CD4-positive, alpha-beta T cell treated with Interleukin-6 at 100 ng/mL for 8 hours (primary cell): ENCODE measurements at regions not wholly inside any gene's neighbourhood (a gene's known extent, or its start where the extent isn't known, plus 50 kb on each side); places are given as distances from the start of the nearest gene placed in this dataset.

Experiments
- DNase-seq: peaks from one replicate; pipeline ENCODE4 v3.0.0-alpha.2; 2020; ENCODE audit warnings: mixed read lengths, low spot score

- no peak for DNase-seq
Measured at GRCh38 chr2:238701341-238702206, 146.3 kb upstream of the TWIST2 start.

GRCh38 chr2:238702276-238703052 lies 145.4 kb upstream of the TWIST2 start:
- DNase-seq: no peak

- no peak for DNase-seq
Measured at GRCh38 chr2:238703053-238703415, 144.9 kb upstream of the TWIST2 start.

GRCh38 chr2:238703436-238703835 lies 144.4 kb upstream of the TWIST2 start:
- no peak for DNase-seq

GRCh38 chr2:238704471-238705225 lies 143.2 kb upstream of the TWIST2 start:
- DNase-seq: no peak

- no peak for DNase-seq
Measured at GRCh38 chr2:238706163-238706562, 141.7 kb upstream of the TWIST2 start.

- DNase-seq: no peak
Measured at GRCh38 chr2:238706673-238707072, 141.2 kb upstream of the TWIST2 start.

GRCh38 chr2:238709325-238710025 lies 138.4 kb upstream of the TWIST2 start:
- no peak for DNase-seq

GRCh38 chr2:238710032-238710735 lies 137.7 kb upstream of the TWIST2 start:
- DNase-seq: no peak

GRCh38 chr2:238710787-238711186 lies 137.1 kb upstream of the TWIST2 start:
- DNase-seq: no peak

- DNase-seq: no peak
Measured at GRCh38 chr2:238711346-238711745, 136.5 kb upstream of the TWIST2 start.

GRCh38 chr2:238712011-238712410 lies 135.9 kb upstream of the TWIST2 start:
- DNase-seq: no peak

GRCh38 chr2:238713198-238713826 lies 134.6 kb upstream of the TWIST2 start:
- DNase-seq: no peak

- no peak for DNase-seq
Measured at GRCh38 chr2:238714038-238714528, 133.8 kb upstream of the TWIST2 start.

- no peak for DNase-seq
Measured at GRCh38 chr2:238716171-238716570, 131.7 kb upstream of the TWIST2 start.

- DNase-seq: no peak
Measured at GRCh38 chr2:238716585-238716984, 131.3 kb upstream of the TWIST2 start.

- DNase-seq: no peak
Measured at GRCh38 chr2:238717084-238717483, 130.8 kb upstream of the TWIST2 start.

- no peak for DNase-seq
Measured at GRCh38 chr2:238719641-238720040, 128.2 kb upstream of the TWIST2 start.

- DNase-seq: no peak
Measured at GRCh38 chr2:238720232-238720672, 127.6 kb upstream of the TWIST2 start.

GRCh38 chr2:238722181-238722580 lies 125.7 kb upstream of the TWIST2 start:
- DNase-seq: no peak

- DNase-seq: no peak
Measured at GRCh38 chr2:238722883-238723282, 125.0 kb upstream of the TWIST2 start.
